ENCODE measurements at regions not wholly inside any gene's neighbourhood (a gene's known extent, or its start where the extent isn't known, plus 50 kb on each side); places are given as distances from the start of the nearest gene placed in this dataset.

DNA sequence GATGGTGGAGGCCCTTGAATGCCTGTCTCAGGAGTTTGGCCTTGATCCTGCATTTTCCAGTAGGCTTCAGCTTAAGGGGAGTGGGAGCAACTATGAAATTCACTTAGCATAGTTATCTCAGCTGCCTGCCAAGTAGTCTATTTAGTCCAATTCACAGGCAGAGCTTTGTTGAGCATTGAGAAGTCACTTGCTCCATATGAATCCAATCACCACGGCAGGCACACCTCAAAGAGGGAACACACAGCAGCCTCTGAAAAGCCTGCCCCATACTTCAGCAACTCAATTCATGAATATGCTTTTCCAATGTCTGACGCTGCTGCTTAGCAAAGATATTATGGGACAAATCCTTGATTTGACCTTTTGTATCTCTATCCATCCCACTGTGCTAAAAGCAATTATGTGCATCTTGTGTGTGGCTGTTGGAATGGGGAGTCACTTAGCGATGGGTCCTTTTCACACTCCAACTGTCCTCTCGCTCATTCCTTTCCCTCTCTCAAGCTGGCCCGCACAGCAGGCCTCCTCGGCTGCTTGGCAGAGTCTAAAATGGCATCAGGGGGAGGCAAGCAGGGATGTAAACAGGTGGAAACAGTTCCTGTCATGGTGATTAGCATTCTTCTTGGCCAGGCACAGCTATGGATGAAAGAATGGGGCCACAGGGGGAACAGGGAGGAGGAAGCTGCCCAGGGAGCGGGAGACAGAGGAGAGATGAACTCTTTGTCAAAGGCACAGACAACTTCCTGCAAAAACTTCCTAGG, 56.0 kb upstream of the LRPPRC start:
- H3K4me2 ChIP-seq (ENCODE audit: low read length), result no peak overlapping the region

DNA sequence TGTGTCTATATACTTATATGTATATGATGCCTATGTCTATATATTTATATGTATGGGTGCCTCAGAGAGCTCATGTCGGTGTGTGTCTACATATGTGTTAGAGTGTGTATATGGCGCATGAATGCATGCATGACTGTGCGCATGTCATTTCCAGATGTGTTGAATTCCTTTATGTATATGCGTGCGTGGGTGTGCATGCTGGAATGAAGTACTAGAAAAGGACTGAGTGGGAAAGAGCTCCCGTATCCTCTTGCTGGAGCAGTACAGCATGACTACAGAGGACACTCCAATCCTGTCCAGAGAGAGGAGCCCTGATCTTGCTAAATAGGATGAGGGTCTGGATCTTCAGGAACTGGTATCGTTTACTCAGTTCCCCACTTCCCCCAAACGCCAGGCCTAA, 56.8 kb upstream of the LRPPRC start:
- no peak overlapping the region for H2AFZ ChIP-seq (ENCODE audit: low read length)
- H3K9ac ChIP-seq (ENCODE audit: low read length), result no peak overlapping the region
- H3K79me2 ChIP-seq (ENCODE audit: insufficient read depth, low read length), result no peaks in the 10 kb centered on the region
- no peaks in the 10 kb centered on the region for H3K9me2 ChIP-seq (ENCODE audit: low read depth, low read length)
- H3K27me3 ChIP-seq (ENCODE audit: insufficient read depth, low read length), result no peaks in the 10 kb centered on the region
- no peaks in the 10 kb centered on the region for H3K9me3 ChIP-seq (ENCODE audit: low read length)
- no peaks in the 10 kb centered on the region for H3K36me3 ChIP-seq (ENCODE audit: insufficient read depth, low read length)
- no peak for TF ChIP-seq EZH2 (IDR thresholded peaks at IDR 0.05; ENCODE audit: borderline replicate concordance, low read length)
- TF ChIP-seq, protein P1, sequence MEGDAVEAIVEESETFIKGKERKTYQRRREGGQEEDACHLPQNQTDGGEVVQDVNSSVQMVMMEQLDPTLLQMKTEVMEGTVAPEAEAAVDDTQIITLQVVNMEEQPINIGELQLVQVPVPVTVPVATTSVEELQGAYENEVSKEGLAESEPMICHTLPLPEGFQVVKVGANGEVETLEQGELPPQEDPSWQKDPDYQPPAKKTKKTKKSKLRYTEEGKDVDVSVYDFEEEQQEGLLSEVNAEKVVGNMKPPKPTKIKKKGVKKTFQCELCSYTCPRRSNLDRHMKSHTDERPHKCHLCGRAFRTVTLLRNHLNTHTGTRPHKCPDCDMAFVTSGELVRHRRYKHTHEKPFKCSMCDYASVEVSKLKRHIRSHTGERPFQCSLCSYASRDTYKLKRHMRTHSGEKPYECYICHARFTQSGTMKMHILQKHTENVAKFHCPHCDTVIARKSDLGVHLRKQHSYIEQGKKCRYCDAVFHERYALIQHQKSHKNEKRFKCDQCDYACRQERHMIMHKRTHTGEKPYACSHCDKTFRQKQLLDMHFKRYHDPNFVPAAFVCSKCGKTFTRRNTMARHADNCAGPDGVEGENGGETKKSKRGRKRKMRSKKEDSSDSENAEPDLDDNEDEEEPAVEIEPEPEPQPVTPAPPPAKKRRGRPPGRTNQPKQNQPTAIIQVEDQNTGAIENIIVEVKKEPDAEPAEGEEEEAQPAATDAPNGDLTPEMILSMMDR (IDR thresholded peaks at IDR 0.05; ENCODE audit: low read length), result no peak
- H3K4me1 ChIP-seq (ENCODE audit: insufficient read depth, low read length, severe bottlenecking), result no peaks in the 10 kb centered on the region
- H3K27ac ChIP-seq (ENCODE audit: low read depth, low read length, poor library complexity, severe bottlenecking), result no peak overlapping the region
- H3K4me3 ChIP-seq (ENCODE audit: low read depth, low read length, poor library complexity, severe bottlenecking), result no peak overlapping the region
- no peak overlapping the region for H3K4me2 ChIP-seq (ENCODE audit: low read length)
- H3F3A ChIP-seq (ENCODE audit: insufficient read depth, low read length), result no peaks in the 10 kb centered on the region
- H4K20me1 ChIP-seq (ENCODE audit: insufficient read depth, low read length), result no peaks in the 10 kb centered on the region

More for the DNA sequence above, 56.0 kb upstream of the LRPPRC start:
- no peaks in the 10 kb centered on the region for H3K27me3 ChIP-seq (ENCODE audit: insufficient read depth, low read length)
- H3F3A ChIP-seq (ENCODE audit: insufficient read depth, low read length), result no peaks in the 10 kb centered on the region
- no peaks in the 10 kb centered on the region for H4K20me1 ChIP-seq (ENCODE audit: insufficient read depth, low read length)
- H3K9me3 ChIP-seq (ENCODE audit: low read length), result no peaks in the 10 kb centered on the region
- no peak overlapping the region for H3K27ac ChIP-seq (ENCODE audit: low read depth, low read length, poor library complexity, severe bottlenecking)
- H3K4me1 ChIP-seq (ENCODE audit: insufficient read depth, low read length, severe bottlenecking), result no peaks in the 10 kb centered on the region
- no peak overlapping the region for H2AFZ ChIP-seq (ENCODE audit: low read length)
- TF ChIP-seq, protein P1 (IDR thresholded peaks at IDR 0.05; ENCODE audit: low read length), result no peak
- no peak for TF ChIP-seq EZH2 (IDR thresholded peaks at IDR 0.05; ENCODE audit: borderline replicate concordance, low read length)
- no peaks in the 10 kb centered on the region for H3K36me3 ChIP-seq (ENCODE audit: insufficient read depth, low read length)
- no peaks in the 10 kb centered on the region for H3K79me2 ChIP-seq (ENCODE audit: insufficient read depth, low read length)
- no peak overlapping the region for H3K4me3 ChIP-seq (ENCODE audit: low read depth, low read length, poor library complexity, severe bottlenecking)
- H3K9ac ChIP-seq (ENCODE audit: low read length), result no peak overlapping the region
- H3K9me2 ChIP-seq (ENCODE audit: low read depth, low read length), result no peaks in the 10 kb centered on the region

DNA sequence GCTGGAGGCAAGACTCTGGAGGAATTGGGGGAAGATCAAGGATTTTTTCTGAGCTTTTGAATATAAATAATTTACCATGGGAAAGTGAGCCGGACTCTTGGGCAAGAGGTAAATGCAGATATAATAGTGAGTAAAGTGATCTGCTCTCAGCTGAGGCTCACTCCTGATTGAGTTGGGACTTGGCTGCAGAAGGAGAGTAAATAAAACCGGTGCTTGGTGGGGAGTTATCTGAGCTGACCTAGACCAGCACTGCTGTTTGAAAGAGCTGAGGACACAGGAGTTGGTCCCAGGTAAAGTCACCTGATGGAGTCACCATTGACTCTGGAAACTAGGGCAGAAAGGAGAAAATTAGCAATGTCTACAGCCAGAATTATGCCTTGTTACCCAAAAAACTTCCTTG, 57.3 kb upstream of the LRPPRC start:
- Histone ChIP-seq H3K79me2 (ENCODE audit: insufficient read depth, low read length) (no peaks in the 10 kb centered on the region), H2AFZ (ENCODE audit: low read length) (no peak overlapping the region), H3K4me2 (ENCODE audit: low read length) (no peak overlapping the region), H3K4me3 (ENCODE audit: low read depth, low read length, poor library complexity, severe bottlenecking) (no peak overlapping the region), H3K9ac (ENCODE audit: low read length) (no peak overlapping the region), H3K27ac (ENCODE audit: low read depth, low read length, poor library complexity, severe bottlenecking) (no peak overlapping the region), H3K36me3 (ENCODE audit: insufficient read depth, low read length) (no peaks in the 10 kb centered on the region), H3F3A (ENCODE audit: insufficient read depth, low read length) (no peaks in the 10 kb centered on the region), H3K9me3 (ENCODE audit: low read length) (no peaks in the 10 kb centered on the region), H3K4me1 (ENCODE audit: insufficient read depth, low read length, severe bottlenecking) (no peaks in the 10 kb centered on the region), H3K9me2 (ENCODE audit: low read depth, low read length) (no peaks in the 10 kb centered on the region), H3K27me3 (ENCODE audit: insufficient read depth, low read length) (no peaks in the 10 kb centered on the region), H4K20me1 (ENCODE audit: insufficient read depth, low read length) (no peaks in the 10 kb centered on the region)
- TF ChIP-seq EZH2 (IDR thresholded peaks at IDR 0.05; ENCODE audit: borderline replicate concordance, low read length), result no peak
- TF ChIP-seq, protein P1 (IDR thresholded peaks at IDR 0.05; ENCODE audit: low read length), result no peak
